RWPE1 (cell line): ENCODE measurements at regions not wholly inside any gene's neighbourhood (a gene's known extent, or its start where the extent isn't known, plus 50 kb on each side); places are given as distances from the start of the nearest gene placed in this dataset.

ENCODE experiments used
- CTCF ChIA-PET: fragments of 350-600 bp; sonication (Branson Sonifier 250); formaldehyde crosslinking; extraction: SDS; loops from one replicate; lab custom pipeline; 2021; lab: Yijun Ruan, JAX
- POLR2A ChIA-PET: fragments of 400-600 bp; formaldehyde crosslinking; extraction: SDS; loops from one replicate; lab custom pipeline; 2020; ENCODE audit warnings: antibody characterized with exemption; ENCODE audit not compliant: low non-redundant PET; lab: Yijun Ruan, JAX
- DNase-seq: peaks from one replicate; pipeline ENCODE4 v3.0.0; 2012; ENCODE audit warnings: low spot score
- H3K27ac ChIP-seq: fragments of 450-650 bp; 2 replicates; pipeline ENCODE4 v1.5.1; 2017
- CTCF ChIP-seq: fragments of 450-650 bp; conservative IDR thresholded peaks from 2 replicates; pipeline ENCODE4 v1.5.1; 2017; ENCODE audit warnings: low read depth, mild to moderate bottlenecking

GRCh38 chr21:14874379-14874778, 190.4 kb downstream of the NRIP1 start:
- TF ChIP-seq CTCF = no peak
- CTCF ChIA-PET = no interaction called here
- no peak overlapping the region for H3K27ac ChIP-seq
- POLR2A ChIA-PET = no interaction called here
- DNase-seq = no peak

GRCh38 chr21:14871861-14872260, 192.9 kb downstream of the NRIP1 start:
- no peak overlapping the region for H3K27ac ChIP-seq
- POLR2A ChIA-PET = no interaction called here
- no peak for TF ChIP-seq CTCF
- no peak for DNase-seq
- CTCF ChIA-PET = interaction anchor here (0.6 kb wide), 1 partner anchor 21 kb away, joined by 3 read pairs; no protein-coding TSS in a partner anchor

GRCh38 chr21:14870853-14871149, 194.0 kb downstream of the NRIP1 start:
- ChIA-PET POLR2A (no interaction called here), CTCF (no interaction called here)
- no peak for TF ChIP-seq CTCF
- no peak for DNase-seq
- H3K27ac ChIP-seq = no peak overlapping the region

GRCh38 chr21:14869984-14870852, 194.6 kb downstream of the NRIP1 start:
- no peak overlapping the region for H3K27ac ChIP-seq
- no peak for TF ChIP-seq CTCF
- POLR2A ChIA-PET = no interaction called here
- DNase-seq = no peak
- CTCF ChIA-PET = no interaction called here

GRCh38 chr21:14866859-14867765, 197.7 kb downstream of the NRIP1 start:
- H3K27ac ChIP-seq = no peak overlapping the region
- ChIA-PET POLR2A (no interaction called here), CTCF (no interaction called here)
- TF ChIP-seq CTCF = no peak
- no peak for DNase-seq

GRCh38 chr21:14864211-14865021, 200.4 kb downstream of the NRIP1 start:
- TF ChIP-seq CTCF = no peak; the same call in none of the 2 replicates
- H3K27ac ChIP-seq = no peak overlapping the region
- CTCF ChIA-PET = interaction anchor here (0.6 to 0.9 kb wide), 3 partner anchors 180 to 430 kb away, joined by 3 to 6 read pairs (median 3); no protein-coding TSS in a partner anchor
- POLR2A ChIA-PET = no interaction called here
- DNase-seq = no peak
